PFSK-1 (cell line): ENCODE measurements at regions not wholly inside any gene's neighbourhood (a gene's known extent, or its start where the extent isn't known, plus 50 kb on each side); places are given as distances from the start of the nearest gene placed in this dataset.

Experiments used
- FOXP2 ChIP-seq: optimal IDR thresholded peaks from 2 replicates; pipeline ENCODE3; 2011; ENCODE audit warnings: borderline replicate concordance, control low read depth, inconsistent platforms; ENCODE audit not compliant: insufficient read depth; ENCODE audit errors: extremely low read length, extremely low read depth
- POLR2AphosphoS5 ChIP-seq: IDR thresholded peaks from 2 replicates; pipeline ENCODE4 v1.6.1; 2012; ENCODE audit warnings: low read depth, mild to moderate bottlenecking, control low read depth, low read length, moderate library complexity
- REST ChIP-seq, 2 experiments: IDR thresholded peaks; 2 replicates each; pipeline versions ENCODE4 v1.6.1 to v1.8.0; 2011 to 2012; ENCODE audit warnings: low read depth in 2 of 2, low read length in 2 of 2, control low read depth in 1 of 2, inconsistent platforms in 1 of 2, mild to moderate bottlenecking in 1 of 2, moderate library complexity in 1 of 2; ENCODE audit not compliant: insufficient read depth in 1 of 2
- SIN3A ChIP-seq: IDR thresholded peaks from 2 replicates; pipeline ENCODE4 v1.6.1; 2012; ENCODE audit warnings: mild to moderate bottlenecking, low read length, moderate library complexity, borderline replicate concordance; ENCODE audit not compliant: insufficient read depth
- TAF1 ChIP-seq: IDR thresholded peaks from 2 replicates; pipeline ENCODE4 v1.6.1; 2012; ENCODE audit warnings: low read length, control low read depth, borderline replicate concordance; ENCODE audit not compliant: insufficient read depth

- no peak for TF ChIP-seq TAF1
- TF ChIP-seq REST (IDR thresholded peaks at IDR 0.05; ENCODE audit: insufficient read depth in 1 of 2, low read depth in 2 of 2, low read length in 2 of 2): no peak
- no peak for TF ChIP-seq SIN3A
- no peak for TF ChIP-seq POLR2AphosphoS5
- TF ChIP-seq FOXP2: no peak
These were observed 117.8 kb upstream of the NEDD9 start for GRCh38 chr6:11350294-11350693.
